Esophagus (tissue), 2 donors: ENCODE measurements at regions not wholly inside any gene's neighbourhood (a gene's known extent, or its start where the extent isn't known, plus 50 kb on each side); places are given as distances from the start of the nearest gene placed in this dataset.

ENCODE experiments used
- H3K27ac ChIP-seq, 2 donors: one replicate each; pipeline ENCODE4 v1.5.1; 2013; ENCODE audit warnings: low read depth in 2 of 2, mild to moderate bottlenecking in 2 of 2, inconsistent platforms in 1 of 2, low read length in 1 of 2, moderate library complexity in 1 of 2
- H3K27me3 ChIP-seq, 2 donors: one replicate each; pipeline ENCODE4 v1.6.1; 2013; ENCODE audit warnings: low read length in 2 of 2, control low read depth in 1 of 2, mild to moderate bottlenecking in 1 of 2; ENCODE audit not compliant: insufficient read depth in 2 of 2, control insufficient read depth in 1 of 2
- H3K36me3 ChIP-seq, 2 donors: one replicate each; pipeline ENCODE4 v1.6.1; 2013; ENCODE audit warnings: low read length in 1 of 2; ENCODE audit not compliant: control insufficient read depth in 2 of 2, insufficient read depth in 2 of 2
- H3K4me1 ChIP-seq, 2 donors: one replicate each; pipeline ENCODE4 v1.6.1; 2013; ENCODE audit warnings: low read length in 1 of 2; ENCODE audit not compliant: control insufficient read depth in 2 of 2, insufficient read depth in 2 of 2
- H3K4me3 ChIP-seq, 2 donors: one replicate each; pipeline ENCODE4 v1.5.1; 2013; ENCODE audit warnings: low read length in 2 of 2, mild to moderate bottlenecking in 2 of 2, low read depth in 1 of 2, moderate library complexity in 1 of 2
- H3K9me3 ChIP-seq, 2 donors: one replicate each; pipeline ENCODE4 v1.6.1; 2013; ENCODE audit warnings: mild to moderate bottlenecking in 2 of 2, low read depth in 1 of 2, low read length in 1 of 2, moderate library complexity in 1 of 2; ENCODE audit not compliant: control insufficient read depth in 2 of 2, insufficient read depth in 1 of 2
- WGBS, 2 donors: extraction: QIAGEN DNeasy Blood & Tissue Kit; methylation state at CpG; one replicate each; pipeline ENCODE4 v1.1.7; 2013; 5-methylcytosine and 5-hydroxymethylcytosine counted together
- donor health status: healthy with polysubstance abuse.
- donor health status: Bipolar disorder and iron deficiency.

DNA sequence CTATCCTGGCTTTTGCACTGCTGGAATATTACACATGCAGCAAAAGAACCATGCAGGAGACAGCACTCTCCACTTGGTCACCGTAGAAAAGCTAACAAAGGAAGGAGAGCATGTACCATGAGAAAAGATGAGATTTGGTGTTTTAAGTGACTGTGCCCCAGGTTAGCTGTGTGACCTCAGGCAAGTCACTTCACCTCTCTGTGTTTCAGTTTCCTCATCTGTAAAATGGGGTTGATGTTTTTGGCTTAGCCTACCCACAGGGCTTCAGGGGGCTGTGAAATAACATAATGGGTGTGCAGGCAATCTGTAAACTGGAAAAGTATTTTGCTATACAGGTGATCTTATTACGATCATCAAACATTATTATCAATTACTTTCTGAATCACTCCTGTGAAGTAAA lies 69.3 kb upstream of the SLC6A11 start:
- Histone ChIP-seq H3K36me3 (no peaks in the 10 kb centered on the region), H3K4me1 (no peaks in the 10 kb centered on the region), H3K4me3 (no peak overlapping the region), H3K27me3 (no peaks in the 10 kb centered on the region), H3K9me3 (peaks cover 0 to 3% of the 10 kb centered on the region in 2 donors), H3K27ac (no peak overlapping the region)
- 88 to 91% methylated on average over 2 of the region's 2 CpGs for WGBS, 2 donors

DNA sequence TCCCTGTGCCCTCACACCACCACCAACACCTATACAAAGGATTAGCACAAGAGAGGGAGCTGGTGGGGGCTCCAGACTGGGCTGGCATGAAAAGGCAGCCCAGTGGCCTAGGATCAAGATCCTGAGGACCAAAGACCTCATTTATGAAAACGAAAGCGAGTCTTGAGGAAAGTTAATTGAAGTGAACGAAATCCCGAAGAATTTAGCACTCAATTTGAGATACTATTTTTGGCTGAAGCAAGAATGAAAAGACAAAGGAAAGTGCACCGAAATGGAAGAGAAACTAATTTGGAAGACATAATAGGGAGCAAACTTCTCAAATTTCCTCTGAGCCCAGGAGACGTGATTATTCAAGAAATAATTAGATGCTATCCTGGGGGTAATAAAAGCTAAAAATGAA lies 68.7 kb upstream of the SLC6A11 start:
- WGBS, 2 donors = 77 to 78% methylated on average over 6 of the region's 6 CpGs

DNA sequence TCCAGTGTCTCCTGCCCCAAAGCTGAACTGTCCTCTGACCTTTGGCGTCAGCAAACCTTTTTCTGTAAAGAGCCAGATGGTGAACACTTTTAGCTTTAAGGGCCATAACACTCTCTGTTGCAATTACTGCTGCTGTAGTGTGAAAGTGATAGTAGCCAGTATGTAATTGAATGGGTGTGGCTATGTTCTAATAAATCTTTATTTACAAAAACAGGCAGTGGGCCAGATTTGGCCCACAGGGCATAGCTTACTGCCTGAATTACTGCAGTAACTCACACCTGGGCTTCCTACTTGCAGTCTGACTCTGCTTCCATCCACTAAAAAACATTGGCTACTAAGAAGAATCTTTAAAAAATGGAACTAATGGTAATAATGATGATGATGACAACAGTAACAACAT lies 68.0 kb upstream of the SLC6A11 start:
- Histone ChIP-seq H3K4me3 (no peak overlapping the region), H3K4me1 (no peaks in the 10 kb centered on the region), H3K27ac (no peak overlapping the region), H3K9me3 (peaks cover 0 to 3% of the 10 kb centered on the region in 2 donors), H3K36me3 (no peaks in the 10 kb centered on the region), H3K27me3 (no peaks in the 10 kb centered on the region)
- WGBS, 2 donors = 60 to 72% methylated on average over 1 of the region's 1 CpG

More for the DNA sequence above, 68.7 kb upstream of the SLC6A11 start:
- Histone ChIP-seq H3K27me3 (no peaks in the 10 kb centered on the region), H3K4me3 (no peak overlapping the region), H3K9me3 (peaks cover 0 to 3% of the 10 kb centered on the region in 2 donors), H3K27ac (no peak overlapping the region), H3K36me3 (no peaks in the 10 kb centered on the region), H3K4me1 (no peaks in the 10 kb centered on the region)

DNA sequence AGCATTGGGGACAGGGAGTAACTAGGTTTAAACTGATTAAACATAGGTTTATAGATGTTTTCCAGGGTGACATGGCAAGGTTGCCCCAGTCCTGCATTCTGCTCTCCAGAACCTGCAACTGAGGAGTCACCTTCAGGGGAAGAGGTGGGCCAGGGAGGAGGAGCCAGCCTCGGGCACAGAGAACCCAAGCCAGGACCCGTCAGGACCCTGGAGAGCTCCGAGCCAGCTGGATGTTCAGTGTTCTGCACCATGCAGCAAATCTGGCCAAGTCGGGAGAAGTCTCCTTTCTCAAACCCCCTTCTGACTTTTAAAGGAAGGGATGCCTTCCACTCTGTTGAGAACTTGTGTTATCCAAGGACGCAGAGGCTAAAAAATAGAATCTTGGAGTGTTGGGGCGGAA lies 62.1 kb upstream of the SLC6A11 start:
- H3K27me3 ChIP-seq = no peaks in the 10 kb centered on the region
- H3K4me1 ChIP-seq = no peaks in the 10 kb centered on the region
- peaks cover 0 to 3% of the 10 kb centered on the region in 2 donors for H3K9me3 ChIP-seq
- no peak overlapping the region for H3K27ac ChIP-seq
- 13 to 17% methylated on average over 6 of the region's 6 CpGs for WGBS, 2 donors
- H3K4me3 ChIP-seq = no peak overlapping the region
- no peaks in the 10 kb centered on the region for H3K36me3 ChIP-seq

DNA sequence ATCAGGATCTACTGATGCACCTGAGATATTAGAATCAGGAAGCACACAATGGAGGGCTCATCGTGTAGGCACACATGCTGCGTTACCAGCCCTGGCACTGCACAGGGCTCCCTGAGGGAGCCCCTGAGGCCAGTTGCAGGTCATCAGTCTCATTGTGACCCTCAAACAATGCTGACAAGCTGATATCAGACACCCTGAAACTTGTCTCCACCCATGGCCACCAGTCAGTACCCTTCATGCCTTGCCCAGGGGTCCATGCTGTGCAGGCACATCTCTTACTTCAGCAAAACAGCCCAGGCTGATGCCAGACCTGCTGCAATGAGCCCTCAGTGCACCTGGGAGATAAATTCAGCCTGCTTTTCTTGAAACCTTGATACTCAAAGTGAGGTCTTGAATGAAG lies 59.5 kb upstream of the SLC6A11 start:
- Histone ChIP-seq H3K4me3 (no peak overlapping the region), H3K27ac (no peak overlapping the region), H3K36me3 (no peaks in the 10 kb centered on the region), H3K4me1 (no peaks in the 10 kb centered on the region), H3K27me3 (no peaks in the 10 kb centered on the region), H3K9me3 (no peaks in the 10 kb centered on the region)
- WGBS, 2 donors = 64 to 65% methylated on average over 2 of the region's 2 CpGs

DNA sequence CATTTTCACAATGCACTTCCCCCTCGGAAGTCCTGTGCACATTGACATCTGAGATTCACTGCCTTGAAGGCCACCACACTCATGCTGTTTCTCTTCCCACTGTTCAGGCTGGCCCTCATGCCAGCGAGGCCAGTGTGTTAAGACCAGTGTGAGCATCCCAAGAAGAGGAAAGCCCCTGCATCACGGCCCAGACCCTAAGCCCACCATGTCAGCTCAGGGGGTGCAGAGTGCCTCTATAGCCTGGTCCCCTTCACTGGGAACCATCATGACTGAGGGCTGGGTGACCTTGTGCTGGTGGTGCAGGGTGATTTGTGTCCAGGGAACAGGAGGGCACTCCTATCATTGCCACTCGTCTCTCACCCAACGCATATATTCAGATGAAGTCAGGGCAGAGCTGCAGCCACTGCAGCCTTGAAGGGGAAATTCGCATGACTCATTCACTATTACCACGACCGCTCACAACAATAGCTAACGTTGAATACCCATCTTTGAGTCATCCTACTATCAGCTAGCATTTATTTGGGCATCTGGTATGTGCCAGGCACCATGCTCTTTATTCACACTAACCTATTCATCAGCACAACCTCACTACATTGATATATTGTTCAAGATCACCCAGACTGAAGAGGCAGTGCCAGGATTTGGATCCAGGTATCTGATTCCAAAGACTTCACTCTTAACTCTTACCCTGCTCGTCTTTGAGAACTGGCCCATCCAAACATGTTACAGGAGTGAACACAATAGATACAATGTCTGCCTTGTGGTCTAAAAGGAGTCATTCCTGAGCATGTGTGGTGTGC lies 58.8 kb upstream of the SLC6A11 start:
- H3K4me1 ChIP-seq = no peaks in the 10 kb centered on the region
- H3K36me3 ChIP-seq = no peaks in the 10 kb centered on the region
- no peak overlapping the region for H3K27ac ChIP-seq
- no peaks in the 10 kb centered on the region for H3K27me3 ChIP-seq
- no peaks in the 10 kb centered on the region for H3K9me3 ChIP-seq
- H3K4me3 ChIP-seq = no peak overlapping the region
- 33 to 35% methylated on average over 10 of the region's 10 CpGs for WGBS, 2 donors

DNA sequence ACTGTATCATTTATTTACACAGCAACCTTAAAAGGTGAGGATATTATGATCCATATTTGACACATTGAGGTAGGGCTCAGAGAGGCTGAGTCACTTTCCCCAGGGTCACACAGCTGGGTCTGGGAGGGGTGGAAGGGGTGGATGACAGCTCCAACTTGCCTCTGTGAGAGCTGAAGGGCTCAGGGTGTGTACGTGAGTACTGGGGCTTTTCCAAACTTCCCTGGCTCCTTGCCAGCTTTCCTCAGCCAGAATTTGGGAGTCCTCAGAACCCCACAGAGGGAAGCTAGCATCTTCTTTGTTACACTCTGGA lies 58.3 kb upstream of the SLC6A11 start:
- Histone ChIP-seq H3K27ac (no peak overlapping the region), H3K27me3 (peaks cover 0 to 3% of the 10 kb centered on the region in 2 donors), H3K4me3 (no peak overlapping the region), H3K4me1 (no peaks in the 10 kb centered on the region), H3K36me3 (no peaks in the 10 kb centered on the region), H3K9me3 (no peaks in the 10 kb centered on the region)
- 0 to 18% methylated on average over 1 of the region's 1 CpG for WGBS, 2 donors

DNA sequence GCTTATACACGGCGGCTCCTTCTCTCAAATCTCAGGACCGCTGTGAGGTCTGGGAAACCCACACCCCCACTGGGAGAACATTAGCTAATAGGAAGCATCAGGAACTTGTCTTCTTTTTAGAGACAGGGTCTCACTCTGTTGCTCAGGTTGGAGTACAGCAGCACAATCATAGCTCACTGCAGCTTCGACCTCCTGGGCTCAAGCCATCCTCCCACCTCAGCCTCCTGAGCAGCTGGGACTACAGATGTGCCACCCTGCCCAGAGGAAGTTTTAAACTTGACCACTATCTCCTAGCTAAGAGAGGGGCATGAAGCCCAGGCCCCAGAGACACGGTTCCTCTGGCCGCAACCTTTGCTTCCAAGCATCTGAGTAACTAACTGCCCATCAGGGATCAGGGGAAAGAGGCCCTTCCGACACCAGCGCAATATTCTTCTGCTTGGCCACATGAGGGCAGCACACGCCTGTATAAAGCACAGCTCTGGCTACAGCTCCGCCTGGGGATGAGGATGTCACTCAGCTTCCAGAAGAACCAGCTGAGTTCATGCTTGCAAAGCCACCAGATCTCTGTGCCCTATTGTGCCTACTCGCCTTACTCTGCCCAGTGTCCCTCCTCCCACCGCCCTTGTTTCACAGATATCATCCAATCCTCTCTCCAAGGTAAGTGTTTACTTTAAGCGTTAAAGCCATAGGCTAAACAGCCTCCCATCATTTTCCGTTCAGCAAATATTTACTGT lies 57.6 kb upstream of the SLC6A11 start:
- no peaks in the 10 kb centered on the region for H3K36me3 ChIP-seq
- no peak overlapping the region for H3K27ac ChIP-seq
- 27 to 31% methylated on average over 14 of the region's 14 CpGs for WGBS, 2 donors
- no peak overlapping the region for H3K4me3 ChIP-seq
- H3K9me3 ChIP-seq = no peaks in the 10 kb centered on the region
- peaks cover 0 to 4% of the 10 kb centered on the region in 2 donors for H3K27me3 ChIP-seq
- H3K4me1 ChIP-seq = no peaks in the 10 kb centered on the region

DNA sequence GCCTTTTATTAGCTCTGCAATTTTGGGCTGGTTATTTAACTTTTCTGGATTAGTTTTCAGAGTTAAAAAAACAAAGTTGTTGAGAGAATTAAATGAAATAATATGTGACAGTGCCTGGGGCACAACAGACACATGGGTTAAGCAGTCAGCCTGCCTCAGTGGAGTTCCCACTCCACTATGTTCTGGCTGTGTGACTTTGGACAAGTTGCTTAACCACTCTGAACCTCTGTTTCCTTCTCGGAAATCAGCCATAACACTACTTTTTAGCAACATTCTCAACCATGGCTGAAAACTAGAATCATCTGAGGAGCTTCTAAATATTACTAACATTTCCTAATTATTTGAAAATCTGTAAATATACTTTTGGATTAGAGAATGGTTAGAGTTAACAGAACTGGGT lies 56.5 kb upstream of the SLC6A11 start:
- H3K27me3 ChIP-seq = peaks cover 0 to 4% of the 10 kb centered on the region in 2 donors
- no peak overlapping the region for H3K27ac ChIP-seq
- WGBS, 2 donors = 68 to 76% methylated on average over 1 of the region's 1 CpG
- no peaks in the 10 kb centered on the region for H3K4me1 ChIP-seq
- H3K4me3 ChIP-seq = no peak overlapping the region
- H3K9me3 ChIP-seq = no peaks in the 10 kb centered on the region
- no peaks in the 10 kb centered on the region for H3K36me3 ChIP-seq

DNA sequence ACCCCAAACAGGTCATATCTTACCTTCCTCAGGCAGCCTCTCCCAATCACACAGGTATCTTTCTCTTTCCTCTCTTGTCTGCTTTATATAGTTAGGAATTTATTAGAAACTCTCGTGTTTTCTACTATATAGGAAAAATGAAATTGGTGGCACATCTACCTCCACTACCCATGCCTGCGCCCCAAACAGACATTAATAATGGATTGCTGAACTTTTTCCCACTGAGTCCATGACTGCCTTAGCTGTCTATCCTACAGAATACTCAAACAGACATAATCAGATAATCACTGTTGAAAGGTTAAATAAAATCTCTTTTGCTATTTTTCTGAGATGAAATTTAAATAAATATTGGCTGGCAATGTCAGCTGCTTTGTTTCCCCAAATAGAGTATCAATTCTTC lies 55.8 kb upstream of the SLC6A11 start:
- 78 to 84% methylated on average over 2 of the region's 2 CpGs for WGBS, 2 donors
- Histone ChIP-seq H3K9me3 (no peaks in the 10 kb centered on the region), H3K27me3 (peaks cover 0 to 4% of the 10 kb centered on the region in 2 donors)

More for the DNA sequence above, 55.8 kb upstream of the SLC6A11 start:
- Histone ChIP-seq H3K36me3 (no peaks in the 10 kb centered on the region), H3K4me3 (no peak overlapping the region), H3K4me1 (no peaks in the 10 kb centered on the region), H3K27ac (no peak overlapping the region)
